HG03521 (cell line): ENCODE measurements at regions not wholly inside any gene's neighbourhood (a gene's known extent, or its start where the extent isn't known, plus 50 kb on each side); places are given as distances from the start of the nearest gene placed in this dataset.

Experiments used
- ATAC-seq: cut with Tn5 transposase; IDR thresholded peaks from one replicate; pipeline ENCODE4 v1.9.1; 2021; ENCODE audit warnings: mild to moderate bottlenecking, moderate library complexity; ENCODE audit not compliant: unreplicated experiment

DNA sequence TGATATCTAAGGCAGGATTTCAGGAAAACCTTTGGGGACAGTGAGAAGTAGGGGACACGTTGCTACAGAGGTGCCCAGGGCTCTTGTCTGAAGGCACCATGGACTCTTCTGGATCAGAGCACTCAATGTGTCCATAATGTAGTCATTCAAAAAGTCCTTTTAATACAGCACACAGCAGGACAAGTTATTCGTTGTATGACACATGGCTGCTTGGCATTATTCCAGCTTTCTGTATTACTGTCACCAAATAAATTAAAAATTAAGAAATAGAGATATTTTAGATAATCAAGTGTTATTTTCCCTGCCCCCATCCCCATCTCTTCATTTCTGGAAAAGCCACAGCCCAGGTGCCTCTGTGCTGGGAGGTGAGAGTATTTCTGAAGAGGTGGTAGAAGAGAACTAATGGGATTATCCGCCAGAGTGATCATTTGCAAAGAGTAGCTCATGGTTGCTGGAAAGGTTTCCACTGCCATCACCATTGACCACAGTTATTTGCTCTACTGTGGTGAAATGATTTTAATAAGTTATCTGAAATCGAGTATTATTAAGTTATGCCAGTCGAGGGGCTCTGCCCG, 83.0 kb downstream of the CXCL12 start:
- no peak for ATAC-seq

DNA sequence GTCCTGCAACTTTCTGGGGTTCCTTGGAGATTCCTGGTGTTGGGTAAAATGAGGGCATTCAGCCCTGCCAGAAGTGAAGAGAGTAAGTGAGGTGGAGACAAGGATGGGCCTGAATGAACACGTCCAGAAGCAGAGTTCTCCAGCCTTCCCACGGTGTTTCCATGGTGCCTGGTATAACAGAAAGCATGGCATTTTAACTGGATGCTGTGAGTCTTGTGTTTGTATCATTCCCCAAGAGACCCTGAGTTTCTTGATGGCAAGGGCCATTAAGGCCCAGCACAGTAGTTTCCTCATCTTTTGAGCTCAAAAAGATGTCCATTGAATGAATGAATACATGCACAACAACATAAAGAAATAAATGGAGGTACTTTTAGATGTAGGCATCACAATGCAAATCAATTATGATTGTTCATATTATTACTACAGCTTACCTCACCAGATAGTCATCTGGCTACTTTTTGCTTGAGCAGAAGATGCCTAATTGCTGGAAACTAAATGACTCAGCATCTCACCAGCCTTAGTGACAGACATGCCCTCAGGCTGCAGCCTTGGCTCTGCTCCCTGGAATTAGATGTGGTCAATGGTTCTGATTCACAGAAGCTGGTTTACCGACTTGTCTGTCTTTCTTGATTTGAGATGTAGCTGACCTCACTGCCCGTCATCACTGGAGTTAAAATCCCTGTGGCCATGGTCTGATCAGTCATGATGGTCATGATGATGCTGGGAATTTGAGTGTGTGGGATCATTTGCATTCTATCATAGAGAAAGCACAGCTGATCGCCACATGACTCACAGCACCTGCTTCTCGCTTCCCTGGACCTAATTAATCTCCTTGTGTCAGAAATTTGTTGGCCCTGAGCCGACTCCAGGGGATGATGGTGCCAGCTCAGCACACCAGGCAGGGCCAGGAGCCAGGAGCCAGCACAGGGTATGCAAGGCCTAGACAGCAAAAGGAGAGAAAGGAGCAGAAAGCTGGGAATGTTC, 83.9 kb downstream of the CXCL12 start:
- peak; percentile 71 for ATAC-seq

DNA sequence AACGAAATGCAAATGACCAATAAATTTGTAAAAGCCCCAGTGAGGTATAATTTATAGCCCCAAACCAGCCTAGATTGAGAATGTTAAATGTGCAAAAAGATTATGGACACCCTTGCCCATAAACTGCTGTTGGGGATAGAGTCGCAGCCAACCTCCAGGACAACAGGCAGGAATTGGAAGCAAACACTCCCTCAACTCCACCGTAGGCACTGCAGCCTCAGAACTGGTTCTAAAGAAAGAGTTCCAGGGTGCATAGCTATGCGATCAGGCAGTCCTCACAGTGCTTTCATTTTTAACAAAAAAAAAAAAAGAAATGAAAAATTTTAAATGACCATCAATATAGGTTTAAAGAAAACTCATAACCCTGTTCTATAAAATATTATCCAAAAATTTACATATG, 86.2 kb downstream of the CXCL12 start:
- no peak for ATAC-seq

DNA sequence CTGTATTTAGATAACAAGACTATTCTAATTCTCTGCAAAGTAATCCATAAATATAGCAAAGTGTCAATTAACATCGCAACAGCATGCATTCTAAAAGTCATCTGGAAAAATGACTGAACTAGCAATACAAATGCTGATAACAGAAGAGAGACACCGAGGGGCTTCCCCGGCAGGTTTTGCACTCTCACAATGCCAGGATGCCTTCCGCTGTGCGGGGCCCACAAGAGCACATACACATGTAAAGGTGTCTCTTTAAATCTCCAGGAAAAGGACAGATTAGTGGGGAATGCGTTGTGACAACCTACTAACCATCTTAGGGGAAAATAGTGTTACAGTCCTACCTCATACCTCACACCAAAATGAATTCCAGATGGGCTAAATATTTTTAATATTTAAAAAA, 86.9 kb downstream of the CXCL12 start:
- ATAC-seq, result no peak

DNA sequence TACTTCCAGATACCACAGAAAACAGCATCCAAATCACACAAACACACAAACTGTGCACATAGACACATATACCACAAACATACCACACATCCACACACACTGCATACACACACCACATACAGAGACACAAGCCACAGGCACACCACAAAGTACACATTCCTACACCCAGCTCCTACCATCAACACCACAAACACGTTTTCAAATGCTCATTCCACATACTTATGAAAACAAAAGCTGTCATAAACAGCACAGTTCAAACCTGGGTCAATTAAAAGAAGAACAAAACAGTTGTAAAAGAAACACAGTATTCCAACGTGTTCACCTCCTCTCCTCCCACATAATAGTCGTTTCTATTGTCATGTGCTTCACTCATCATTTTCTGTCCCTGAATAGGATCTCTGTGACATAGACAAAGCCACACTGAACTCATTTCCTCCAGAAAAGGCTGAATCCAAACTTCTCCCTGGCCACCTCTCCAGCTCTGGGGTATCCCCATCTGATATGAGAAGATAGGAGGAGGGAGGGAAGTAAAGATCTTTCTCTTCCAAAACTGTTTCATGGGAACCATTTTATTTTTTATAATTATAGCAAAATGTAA, 89.2 kb downstream of the CXCL12 start:
- no peak for ATAC-seq

GRCh38 chr10:44294726-44295412, 90.0 kb downstream of the CXCL12 start:
- no peak for ATAC-seq

- ATAC-seq, result no peak
Measured at GRCh38 chr10:44293842-44294241, 91.1 kb downstream of the CXCL12 start.

- no peak for ATAC-seq
Measured at GRCh38 chr10:44293306-44293778, 91.6 kb downstream of the CXCL12 start.

- no peak for ATAC-seq
Measured at GRCh38 chr10:44292390-44293002, 92.4 kb downstream of the CXCL12 start.

DNA sequence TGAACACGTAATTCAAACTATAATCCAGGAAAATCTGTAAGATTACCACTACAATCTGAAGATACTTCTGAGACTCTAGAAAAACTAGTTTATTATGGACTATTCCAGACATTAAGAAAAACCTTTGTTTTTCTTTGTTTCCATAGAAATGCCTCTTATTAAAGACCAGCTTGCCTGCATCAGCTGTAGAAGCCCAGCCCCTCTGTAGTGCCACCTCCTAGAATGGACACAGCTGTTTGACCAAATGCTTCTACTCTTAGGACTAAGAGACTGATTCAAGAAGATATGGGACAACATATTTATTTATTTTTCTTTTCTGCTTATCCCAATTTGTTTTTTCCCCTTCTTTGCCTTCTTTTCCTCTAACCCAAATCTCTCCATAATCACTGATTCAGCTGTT, 93.8 kb downstream of the CXCL12 start:
- ATAC-seq, result no peak

GRCh38 chr10:44289125-44289524, 95.8 kb downstream of the CXCL12 start:
- no peak for ATAC-seq

- no peak for ATAC-seq
Measured at GRCh38 chr10:44287408-44287807, 97.5 kb downstream of the CXCL12 start.

DNA sequence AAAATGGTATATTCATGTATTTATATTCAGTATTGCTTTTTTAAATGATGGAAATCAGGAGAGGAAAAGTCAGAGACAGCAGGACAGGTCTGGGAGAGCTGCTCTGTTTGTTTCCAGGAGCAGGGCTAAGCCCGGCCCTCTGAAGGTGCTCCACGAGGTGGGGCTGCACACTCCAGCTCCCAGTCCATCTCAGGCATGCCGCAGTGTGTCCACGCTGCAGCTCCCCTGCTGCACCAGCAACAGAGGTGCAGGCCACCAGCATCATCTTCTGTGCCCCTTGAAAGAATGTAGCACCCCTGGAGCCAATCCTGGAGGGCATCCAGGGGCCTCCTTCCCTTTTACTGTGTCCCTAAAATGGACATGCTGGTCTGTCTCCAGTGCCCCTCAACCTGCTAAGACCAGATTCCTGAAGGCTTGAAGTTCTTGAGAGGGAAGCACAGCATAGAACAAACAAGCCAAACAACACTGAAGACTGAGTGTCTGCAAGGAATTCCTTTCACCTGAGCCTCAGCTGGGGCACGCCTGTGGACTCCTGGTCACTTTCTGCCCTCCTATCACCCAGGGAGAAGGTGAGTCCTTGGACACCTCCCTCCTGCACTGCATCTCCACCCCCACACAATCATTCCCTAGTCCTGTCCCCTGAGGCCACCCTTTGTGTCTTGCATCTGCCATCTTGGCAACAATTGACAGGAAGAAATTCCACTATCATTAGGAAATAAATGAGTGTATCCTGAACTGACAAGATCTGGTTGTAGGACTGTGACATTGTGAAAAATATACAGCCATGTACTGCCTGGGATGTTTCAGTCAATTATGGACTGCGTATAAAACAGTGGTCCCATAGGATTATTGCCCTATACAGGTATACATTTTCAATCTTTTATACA, 100.5 kb downstream of the CXCL12 start:
- ATAC-seq, result no peak

DNA sequence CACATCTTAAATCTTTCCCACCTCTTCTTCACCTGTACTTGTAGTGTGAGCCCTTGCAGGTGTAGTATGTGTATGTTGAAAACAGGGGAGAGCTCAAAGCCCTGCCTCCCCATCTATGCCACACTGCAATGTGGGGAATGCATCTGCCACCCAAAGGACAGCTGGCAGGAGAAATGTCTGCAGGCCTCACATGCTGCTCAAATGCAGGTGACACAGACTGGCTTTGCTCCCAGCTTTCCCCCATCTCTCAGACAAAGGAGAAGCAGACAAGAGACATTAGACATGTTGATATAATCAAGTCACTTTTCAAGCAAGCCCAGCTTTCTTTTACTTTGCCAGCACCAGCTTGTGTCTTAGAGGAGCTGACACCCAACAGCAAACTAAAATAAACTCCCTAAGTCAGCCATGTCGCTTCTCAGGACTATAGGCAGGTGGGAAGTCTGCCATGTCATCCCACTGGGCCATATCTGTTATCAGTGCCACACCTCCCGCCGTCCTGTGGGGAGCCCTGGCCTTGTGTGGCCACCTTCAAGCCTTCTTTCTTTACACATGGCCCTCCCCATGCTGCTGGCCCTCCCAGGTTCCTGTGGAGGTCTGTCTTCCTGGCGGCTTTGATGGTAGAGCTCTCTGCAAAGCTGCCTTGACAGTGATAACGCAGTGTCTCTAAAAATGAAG, 102.1 kb downstream of the CXCL12 start:
- no peak for ATAC-seq

GRCh38 chr10:44281662-44282061, 103.2 kb downstream of the CXCL12 start:
- ATAC-seq, result no peak

- ATAC-seq, result no peak
Measured at GRCh38 chr10:44281089-44281613, 103.7 kb downstream of the CXCL12 start.

GRCh38 chr10:44280226-44281014, 104.5 kb downstream of the CXCL12 start:
- no peak for ATAC-seq

- ATAC-seq, result no peak
Measured at GRCh38 chr10:44279426-44280126, 105.3 kb downstream of the CXCL12 start.
